ENCODE measurements at regions not wholly inside any gene's neighbourhood (a gene's known extent, or its start where the extent isn't known, plus 50 kb on each side); places are given as distances from the start of the nearest gene placed in this dataset.

- no peak overlapping the region for H3K4me3 ChIP-seq (ENCODE audit: low read depth, low read length)
- DNase-seq (ENCODE audit: low read depth): no peak
- TF ChIP-seq CTCF (conservative IDR thresholded peaks at IDR 0.05; ENCODE audit: low read depth, low read length): no peak
Observed at GRCh38 chr7:21041666-21042065, 255.0 kb upstream of the SP8 start.

- DNase-seq (ENCODE audit: low read depth): no peak
- TF ChIP-seq CTCF (conservative IDR thresholded peaks at IDR 0.05; ENCODE audit: low read depth, low read length): no peak
- no peak overlapping the region for H3K4me3 ChIP-seq (ENCODE audit: low read depth, low read length)
Observed at GRCh38 chr7:21044384-21044783, 257.7 kb upstream of the SP8 start.

- H3K4me3 ChIP-seq (ENCODE audit: low read depth, low read length): no peak overlapping the region
- no peak for DNase-seq (ENCODE audit: low read depth)
- no peak for TF ChIP-seq CTCF (conservative IDR thresholded peaks at IDR 0.05; ENCODE audit: low read depth, low read length)
Observed at GRCh38 chr7:21044913-21045568, 258.4 kb upstream of the SP8 start.

- DNase-seq (ENCODE audit: low read depth): no peak
Observed at GRCh38 chr7:21051865-21052264, 265.2 kb upstream of the SP8 start.

DNA sequence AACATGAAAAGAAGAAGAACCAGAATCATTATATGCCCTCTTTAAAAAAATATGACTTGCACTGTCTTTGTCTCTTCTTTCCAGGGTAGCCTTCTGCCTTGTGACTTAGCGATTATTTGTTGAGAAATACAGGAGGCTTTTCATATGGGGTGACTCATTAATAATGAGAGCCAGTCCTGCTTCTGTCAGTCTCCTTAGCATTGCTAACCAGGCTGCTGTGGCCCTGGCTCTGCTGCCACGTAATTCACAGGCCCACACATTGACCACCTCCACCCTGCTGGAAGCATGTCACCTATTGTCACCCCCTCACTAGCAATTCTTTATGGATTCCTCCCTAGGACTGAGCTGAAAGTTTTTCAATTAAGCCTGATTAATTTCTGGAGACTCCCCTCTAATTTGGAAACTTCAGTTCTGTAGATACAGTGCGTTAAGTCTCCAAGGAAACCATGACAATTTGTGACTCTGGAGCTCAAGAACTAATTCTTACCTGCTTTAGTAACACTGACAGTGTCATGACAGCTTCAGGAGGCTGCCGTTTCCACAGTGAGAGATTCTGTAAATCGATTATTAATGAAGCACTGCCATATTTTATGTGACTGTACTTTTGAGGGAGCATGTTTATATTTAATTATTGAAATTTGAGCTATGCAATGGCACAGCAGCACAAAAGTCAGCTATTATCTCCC, 267.9 kb upstream of the SP8 start:
- no peak overlapping the region for H3K4me3 ChIP-seq (ENCODE audit: low read depth, low read length)
- no peak for DNase-seq (ENCODE audit: low read depth)
- TF ChIP-seq CTCF (conservative IDR thresholded peaks at IDR 0.05; ENCODE audit: low read depth, low read length): no peak

More at GRCh38 chr7:21051865-21052264, 265.2 kb upstream of the SP8 start:
- TF ChIP-seq CTCF (conservative IDR thresholded peaks at IDR 0.05; ENCODE audit: low read depth, low read length): no peak
- H3K4me3 ChIP-seq (ENCODE audit: low read depth, low read length): no peak overlapping the region

GRCh38 chr7:21059069-21059468, 272.4 kb upstream of the SP8 start:
- TF ChIP-seq CTCF (conservative IDR thresholded peaks at IDR 0.05; ENCODE audit: low read depth, low read length): no peak
- no peak overlapping the region for H3K4me3 ChIP-seq (ENCODE audit: low read depth, low read length)
- no peak for DNase-seq (ENCODE audit: low read depth)

- no peak for TF ChIP-seq CTCF (conservative IDR thresholded peaks at IDR 0.05; ENCODE audit: low read depth, low read length)
- H3K4me3 ChIP-seq (ENCODE audit: low read depth, low read length): no peak overlapping the region
- DNase-seq (ENCODE audit: low read depth): no peak
Observed at GRCh38 chr7:21063106-21063505, 276.4 kb upstream of the SP8 start.
